ENCODE measurements at regions not wholly inside any gene's neighbourhood (a gene's known extent, or its start where the extent isn't known, plus 50 kb on each side); places are given as distances from the start of the nearest gene placed in this dataset.

GRCh38 chr6:156654919-156655918 lies 122.0 kb upstream of the ARID1B start:
- no peak for TF ChIP-seq EZH2 (IDR thresholded peaks at IDR 0.05; ENCODE audit: insufficient read depth, poor library complexity, severe bottlenecking)
- no peak for TF ChIP-seq EZH2phosphoT487 (IDR thresholded peaks at IDR 0.05; ENCODE audit: insufficient read depth, low read depth)

Measured in GM23248 (cell line).